Astrocyte (in vitro differentiated cells and primary cell): ENCODE measurements at regions not wholly inside any gene's neighbourhood (a gene's known extent, or its start where the extent isn't known, plus 50 kb on each side); places are given as distances from the start of the nearest gene placed in this dataset.

Experiments
- DNase-seq: peaks from one replicate; pipeline ENCODE4 v3.0.0-alpha.2; 2010; ENCODE audit warnings: low read depth
- FAIRE-seq: peaks from 2 replicates; lab custom pipeline; 2011; peaks lifted over from hg19 to GRCh38; lab: Jason Lieb, UNC
- H2AFZ ChIP-seq: 2 replicates; pipeline ENCODE4 v1.6.0; 2012; ENCODE audit warnings: low read depth, low read length, inconsistent platforms
- H3K27ac ChIP-seq: 2 replicates; pipeline ENCODE4 v1.5.1; 2011; ENCODE audit warnings: low read depth, low read length, inconsistent platforms
- H3K27me3 ChIP-seq: 2 replicates; pipeline ENCODE4 v1.6.0; 2011; ENCODE audit warnings: low read length, inconsistent platforms; ENCODE audit not compliant: insufficient read depth
- H3K36me3 ChIP-seq: 2 replicates; pipeline ENCODE4 v1.5.1; 2011; ENCODE audit warnings: low read length, inconsistent platforms; ENCODE audit not compliant: insufficient read depth
- H3K4me1 ChIP-seq: 2 replicates; pipeline ENCODE4 v1.5.1; 2011; ENCODE audit warnings: low read length, inconsistent platforms; ENCODE audit not compliant: insufficient read depth
- H3K4me2 ChIP-seq: 2 replicates; pipeline ENCODE4 v1.6.0; 2012; ENCODE audit warnings: low read length, inconsistent platforms
- H3K4me3 ChIP-seq: 2 replicates; pipeline ENCODE4 v1.5.1; 2011; ENCODE audit warnings: low read depth, mild to moderate bottlenecking, low read length, inconsistent platforms; ENCODE audit not compliant: insufficient read depth
- H3K79me2 ChIP-seq: 2 replicates; pipeline ENCODE4 v1.6.0; 2012; ENCODE audit warnings: mild to moderate bottlenecking, low read length, inconsistent platforms; ENCODE audit not compliant: insufficient read depth
- H3K9ac ChIP-seq: 2 replicates; pipeline ENCODE4 v1.6.0; 2012; ENCODE audit warnings: mild to moderate bottlenecking, low read length, inconsistent platforms
- H3K9me3 ChIP-seq: 2 replicates; pipeline ENCODE4 v1.5.1; 2012; ENCODE audit warnings: low read depth, mild to moderate bottlenecking, low read length, inconsistent platforms; ENCODE audit not compliant: insufficient read depth
- H4K20me1 ChIP-seq: 2 replicates; pipeline ENCODE4 v1.6.0; 2012; ENCODE audit warnings: low read length, inconsistent platforms; ENCODE audit not compliant: insufficient read depth
- H3K27ac Mint-ChIP-seq: one replicate; pipeline ENCODE4 v1.8.0; 2021; ENCODE audit warnings: mild to moderate bottlenecking, mixed read lengths; ENCODE audit not compliant: unreplicated experiment
- H3K27me3 Mint-ChIP-seq: one replicate; pipeline ENCODE4 v1.8.0; 2021; ENCODE audit warnings: low read depth, mixed read lengths; ENCODE audit not compliant: unreplicated experiment
- H3K36me3 Mint-ChIP-seq: one replicate; pipeline ENCODE4 v1.8.0; 2021; ENCODE audit warnings: low read depth, mixed read lengths; ENCODE audit not compliant: unreplicated experiment
- H3K4me1 Mint-ChIP-seq: one replicate; pipeline ENCODE4 v1.8.0; 2021; ENCODE audit warnings: low read depth, mixed read lengths; ENCODE audit not compliant: unreplicated experiment
- H3K4me3 Mint-ChIP-seq: one replicate; pipeline ENCODE4 v1.8.0; 2021; ENCODE audit warnings: mild to moderate bottlenecking, moderate library complexity, mixed read lengths; ENCODE audit not compliant: unreplicated experiment
- H3K9me3 Mint-ChIP-seq: one replicate; pipeline ENCODE4 v1.8.0; 2021; ENCODE audit warnings: mild to moderate bottlenecking, mixed read lengths; ENCODE audit not compliant: unreplicated experiment
- CTCF ChIP-seq: IDR thresholded peaks from 2 replicates; pipeline ENCODE4 v1.5.1; 2011; ENCODE audit warnings: low read depth, mild to moderate bottlenecking, inconsistent platforms, low read length, moderate library complexity; ENCODE audit not compliant: insufficient read depth
- EZH2 ChIP-seq: IDR thresholded peaks from 2 replicates; pipeline ENCODE4 v1.6.1; 2012; ENCODE audit warnings: mild to moderate bottlenecking, low read length, inconsistent platforms; ENCODE audit not compliant: insufficient read depth

GRCh38 chr6:56396435-56396834 lies 149.1 kb upstream of the COL21A1 start:
- TF ChIP-seq EZH2, result no peak
- TF ChIP-seq CTCF, result no peak
- Histone ChIP-seq H3K9ac (no peak overlapping the region), H4K20me1 (no peaks in the 10 kb centered on the region), H2AFZ (no peak overlapping the region), H3K4me3 (no peak overlapping the region), H3K9me3 (no peaks in the 10 kb centered on the region), H3K27ac (no peak overlapping the region), H3K27me3 (no peaks in the 10 kb centered on the region), H3K36me3 (no peaks in the 10 kb centered on the region), H3K4me2 (no peak overlapping the region), H3K79me2 (no peaks in the 10 kb centered on the region), H3K4me1 (peaks cover 4% of the 10 kb centered on the region)
- DNase-seq (no peak), FAIRE-seq (no peak)
- H3K4me3 Mint-ChIP-seq, result no peak overlapping the region
- H3K9me3 Mint-ChIP-seq, result peaks cover 4% of the 10 kb centered on the region
- H3K27me3 Mint-ChIP-seq, result no peaks in the 10 kb centered on the region
- peaks cover 15% of the 10 kb centered on the region for H3K4me1 Mint-ChIP-seq
- no peaks in the 10 kb centered on the region for H3K36me3 Mint-ChIP-seq
- H3K27ac Mint-ChIP-seq, result no peak overlapping the region

GRCh38 chr6:56393615-56394612 lies 146.5 kb upstream of the COL21A1 start:
- H3K9me3 ChIP-seq, result no peaks in the 10 kb centered on the region
- no peaks in the 10 kb centered on the region for H3K4me1 ChIP-seq
- H4K20me1 ChIP-seq, result no peaks in the 10 kb centered on the region
- Mint-ChIP-seq H3K9me3 (peaks cover 6% of the 10 kb centered on the region), H3K4me1 (peaks cover 1% of the 10 kb centered on the region), H3K36me3 (no peaks in the 10 kb centered on the region), H3K27me3 (no peaks in the 10 kb centered on the region), H3K27ac (no peak overlapping the region), H3K4me3 (no peak overlapping the region)
- TF ChIP-seq CTCF (no peak), EZH2 (no peak)
- H3K4me3 ChIP-seq, result no peak overlapping the region
- DNase-seq (no peak), FAIRE-seq (no peak)
- no peaks in the 10 kb centered on the region for H3K36me3 ChIP-seq
- H3K27me3 ChIP-seq, result no peaks in the 10 kb centered on the region
- no peak overlapping the region for H3K4me2 ChIP-seq
- no peaks in the 10 kb centered on the region for H3K79me2 ChIP-seq
- H3K27ac ChIP-seq, result no peak overlapping the region
- no peak overlapping the region for H3K9ac ChIP-seq
- H2AFZ ChIP-seq, result no peak overlapping the region

- Histone ChIP-seq H3K27me3 (no peaks in the 10 kb centered on the region), H3K4me3 (no peak overlapping the region), H2AFZ (no peak overlapping the region), H3K4me1 (no peaks in the 10 kb centered on the region), H3K4me2 (no peak overlapping the region), H3K36me3 (no peaks in the 10 kb centered on the region), H3K79me2 (no peaks in the 10 kb centered on the region), H3K9ac (no peak overlapping the region), H4K20me1 (no peaks in the 10 kb centered on the region), H3K27ac (no peak overlapping the region), H3K9me3 (no peaks in the 10 kb centered on the region)
- Mint-ChIP-seq H3K9me3 (peaks cover 7% of the 10 kb centered on the region), H3K4me1 (no peaks in the 10 kb centered on the region), H3K27ac (no peak overlapping the region), H3K27me3 (no peaks in the 10 kb centered on the region), H3K36me3 (no peaks in the 10 kb centered on the region), H3K4me3 (no peak overlapping the region)
- no peak for FAIRE-seq
- no peak for DNase-seq
- TF ChIP-seq CTCF (no peak), EZH2 (no peak)
Measured at GRCh38 chr6:56388415-56388755, 141.0 kb upstream of the COL21A1 start.
